GM12872 (cell line): ENCODE measurements at regions not wholly inside any gene's neighbourhood (a gene's known extent, or its start where the extent isn't known, plus 50 kb on each side); places are given as distances from the start of the nearest gene placed in this dataset.

ENCODE experiments used
- CTCF ChIP-seq: IDR thresholded peaks from 3 replicates; pipeline ENCODE4 v1.5.1; 2011; ENCODE audit warnings: low read depth, mild to moderate bottlenecking, low read length, moderate library complexity; ENCODE audit not compliant: insufficient read depth

DNA sequence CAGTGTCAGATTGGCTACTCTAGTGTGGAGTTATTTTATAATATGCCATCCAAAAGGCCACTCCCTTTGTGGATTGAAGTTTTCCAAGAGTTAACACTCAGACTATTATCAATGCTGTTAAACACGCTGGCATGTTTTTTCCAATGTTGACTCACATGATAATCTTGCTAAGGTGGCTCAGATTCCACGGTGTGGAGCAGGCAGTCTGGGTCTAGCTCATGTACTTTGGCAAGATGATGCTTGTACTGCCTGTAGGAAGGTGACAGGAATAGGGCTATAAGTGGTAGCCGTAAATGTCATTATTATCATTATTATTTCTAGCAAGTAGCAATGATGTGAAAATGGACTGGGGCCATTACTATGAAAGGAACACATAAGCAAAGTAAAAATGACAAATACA is 79.4 kb upstream of the TBX20 start:
- no peak for TF ChIP-seq CTCF

- TF ChIP-seq CTCF = no peak
Observed at GRCh38 chr7:35331730-35332678, 78.1 kb upstream of the TBX20 start.

GRCh38 chr7:35329026-35329425 is 75.1 kb upstream of the TBX20 start:
- no peak for TF ChIP-seq CTCF

DNA sequence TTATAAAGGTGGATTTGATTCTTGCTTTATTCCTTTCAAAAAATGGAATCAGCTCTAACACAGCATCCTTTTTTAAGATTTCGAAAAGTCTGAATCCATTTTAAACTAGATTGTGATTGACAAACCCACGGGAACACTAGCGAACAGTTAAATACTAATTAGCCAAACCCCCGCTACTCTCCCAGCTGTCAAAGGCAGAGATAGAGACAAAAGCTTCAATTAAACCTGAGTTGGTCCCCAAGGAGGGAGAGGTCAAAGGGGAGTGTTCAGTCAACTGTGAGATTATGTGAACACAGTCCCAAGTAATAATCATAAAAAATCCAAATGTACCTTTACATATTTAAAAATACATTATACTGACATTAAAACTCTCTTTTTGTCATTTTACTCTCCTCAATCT is 65.7 kb upstream of the TBX20 start:
- TF ChIP-seq CTCF = no peak

DNA sequence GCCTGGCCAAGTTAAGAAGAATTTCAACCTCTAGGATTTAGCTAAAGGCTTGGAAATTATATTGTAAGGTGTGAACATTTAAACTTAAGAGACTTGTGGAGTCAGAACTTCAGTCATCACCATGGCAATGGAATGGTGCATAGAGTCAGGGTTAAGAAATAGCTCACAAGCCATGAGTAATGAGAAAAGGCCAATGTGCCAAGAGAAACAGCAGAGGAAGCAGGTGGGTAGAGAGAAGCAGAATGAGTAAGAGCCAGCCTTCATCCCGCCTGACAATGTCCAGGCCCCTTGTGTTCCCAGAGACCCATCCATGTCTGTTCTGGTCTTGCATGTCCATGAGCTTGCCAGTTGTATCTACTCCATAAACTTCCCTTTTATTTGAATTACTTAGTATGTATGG is 62.6 kb upstream of the TBX20 start:
- no peak for TF ChIP-seq CTCF

- TF ChIP-seq CTCF = no peak
Observed at GRCh38 chr7:35315517-35315916, 61.6 kb upstream of the TBX20 start.

GRCh38 chr7:35314354-35314753 is 60.5 kb upstream of the TBX20 start:
- no peak for TF ChIP-seq CTCF
